MG63 (cell line): ENCODE measurements at regions not wholly inside any gene's neighbourhood (a gene's known extent, or its start where the extent isn't known, plus 50 kb on each side); places are given as distances from the start of the nearest gene placed in this dataset.
"Not testable (repeated sequence)": the region's sequence is repeated elsewhere in the genome, so short reads cannot be mapped to it uniquely, and the experiment has no call there.

Experiments used
- DNase-seq: peaks from one replicate; pipeline ENCODE4 v3.0.0-alpha.2; 2020
- H3K27me3 ChIP-seq: fragments of 250-450 bp; sonication (Bioruptor Pico); 2 replicates; pipeline ENCODE4 v1.5.1; 2020; ENCODE audit warnings: mild to moderate bottlenecking, moderate library complexity
- H3K36me3 ChIP-seq: fragments of 250-450 bp; sonication (Bioruptor Pico); 2 replicates; pipeline ENCODE4 v1.5.1; 2020; ENCODE audit warnings: mild to moderate bottlenecking, moderate library complexity
- H3K4me3 ChIP-seq: fragments of 250-450 bp; sonication (Bioruptor Pico); 2 replicates; pipeline ENCODE4 v1.5.1; 2020; ENCODE audit warnings: mild to moderate bottlenecking, moderate library complexity
- H3K9me3 ChIP-seq: fragments of 250-450 bp; sonication (Bioruptor Pico); 2 replicates; pipeline ENCODE4 v1.5.1; 2020; ENCODE audit warnings: mild to moderate bottlenecking, moderate library complexity

GRCh38 chr13:83825676-83826075 lies 56.6 kb downstream of the SLITRK1 start:
- Histone ChIP-seq H3K36me3 (no peaks in the 10 kb centered on the region), H3K27me3 (no peaks in the 10 kb centered on the region), H3K9me3 (no peaks in the 10 kb centered on the region), H3K4me3 (no peak overlapping the region)
- no peak for DNase-seq

GRCh38 chr13:83824560-83824959 lies 57.7 kb downstream of the SLITRK1 start:
- no peak for DNase-seq
- H3K4me3 ChIP-seq = no peak overlapping the region
- no peaks in the 10 kb centered on the region for H3K27me3 ChIP-seq
- H3K9me3 ChIP-seq = no peaks in the 10 kb centered on the region
- H3K36me3 ChIP-seq = no peaks in the 10 kb centered on the region

DNA sequence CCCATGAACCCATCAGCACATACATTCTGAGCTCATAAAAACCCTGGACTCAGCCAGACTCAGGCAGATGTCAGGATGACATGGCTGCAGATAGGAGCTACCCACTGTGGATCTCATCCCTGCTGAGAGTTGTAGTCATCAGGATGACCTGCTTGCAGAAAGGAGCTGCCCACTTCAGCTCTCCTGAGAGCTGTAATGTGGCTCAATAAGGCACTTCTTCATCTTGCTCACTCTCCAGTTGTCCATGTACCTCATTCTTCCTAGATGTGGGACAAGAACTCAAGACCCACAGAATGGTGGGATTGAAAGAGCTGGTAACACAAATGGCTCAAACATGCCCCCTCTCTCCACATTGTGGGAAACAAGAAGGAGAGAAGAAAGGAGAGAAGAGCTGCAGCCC lies 58.2 kb downstream of the SLITRK1 start:
- no peak overlapping the region for H3K4me3 ChIP-seq
- DNase-seq = no peak
- no peaks in the 10 kb centered on the region for H3K9me3 ChIP-seq
- no peaks in the 10 kb centered on the region for H3K36me3 ChIP-seq
- no peaks in the 10 kb centered on the region for H3K27me3 ChIP-seq

DNA sequence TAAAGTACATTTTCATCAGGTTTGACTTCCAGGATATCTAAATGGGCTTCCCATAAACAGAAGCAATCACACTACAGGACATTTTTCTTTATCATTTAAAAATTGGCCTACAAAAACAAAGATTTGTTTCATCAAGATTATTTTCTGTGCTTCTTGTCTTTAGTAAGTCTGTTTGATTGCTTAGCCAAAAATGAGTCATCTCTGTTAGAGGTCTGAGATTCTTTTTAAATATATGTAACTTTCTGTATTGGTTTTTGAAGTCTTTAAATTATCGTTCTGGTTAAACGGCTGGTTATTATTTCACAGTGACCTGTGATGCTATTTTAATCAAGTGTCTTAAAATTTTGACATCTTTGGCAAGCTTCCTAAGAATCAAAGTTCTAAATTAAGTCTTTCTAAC lies 62.7 kb downstream of the SLITRK1 start:
- no peak for DNase-seq
- no peaks in the 10 kb centered on the region for H3K9me3 ChIP-seq
- H3K4me3 ChIP-seq = no peak overlapping the region
- H3K27me3 ChIP-seq = no peaks in the 10 kb centered on the region
- no peaks in the 10 kb centered on the region for H3K36me3 ChIP-seq

- no peak for DNase-seq
- H3K9me3 ChIP-seq = no peaks in the 10 kb centered on the region
- no peak overlapping the region for H3K4me3 ChIP-seq
- no peaks in the 10 kb centered on the region for H3K27me3 ChIP-seq
- no peaks in the 10 kb centered on the region for H3K36me3 ChIP-seq
These were observed 63.1 kb downstream of the SLITRK1 start for GRCh38 chr13:83819156-83819555.

DNA sequence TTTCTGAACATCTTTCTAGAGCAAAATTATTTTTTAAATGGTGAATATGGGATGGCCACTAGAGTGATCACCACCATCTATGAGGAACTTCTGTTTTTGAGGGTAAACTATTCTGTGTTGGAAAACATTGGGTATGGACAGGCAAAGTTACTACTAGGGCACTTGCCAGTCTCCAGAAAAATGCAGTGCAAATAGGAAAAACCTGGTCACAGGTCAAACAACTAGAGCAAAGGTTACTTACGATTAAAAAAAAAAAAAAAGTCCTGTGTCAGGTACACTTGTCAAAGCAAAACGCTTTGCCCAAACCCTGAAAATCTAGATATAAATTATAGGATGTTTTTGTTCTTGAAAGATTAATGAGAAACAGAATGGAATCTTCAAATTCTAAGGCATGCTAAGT lies 66.2 kb downstream of the SLITRK1 start:
- Histone ChIP-seq H3K27me3 (no peaks in the 10 kb centered on the region), H3K4me3 (no peak overlapping the region), H3K36me3 (no peaks in the 10 kb centered on the region), H3K9me3 (no peaks in the 10 kb centered on the region)
- DNase-seq = no peak

- no peak for DNase-seq
- Histone ChIP-seq H3K9me3 (no peaks in the 10 kb centered on the region), H3K4me3 (no peak overlapping the region), H3K27me3 (no peaks in the 10 kb centered on the region), H3K36me3 (no peaks in the 10 kb centered on the region)
These were observed 66.7 kb downstream of the SLITRK1 start for GRCh38 chr13:83815598-83815997.

- no peak for DNase-seq
- no peak overlapping the region for H3K4me3 ChIP-seq
- H3K9me3 ChIP-seq = no peaks in the 10 kb centered on the region; the same call in 1 of the 2 replicates
- no peaks in the 10 kb centered on the region for H3K27me3 ChIP-seq
- no peaks in the 10 kb centered on the region for H3K36me3 ChIP-seq
These were observed 72.1 kb downstream of the SLITRK1 start for GRCh38 chr13:83810136-83810535.

DNA sequence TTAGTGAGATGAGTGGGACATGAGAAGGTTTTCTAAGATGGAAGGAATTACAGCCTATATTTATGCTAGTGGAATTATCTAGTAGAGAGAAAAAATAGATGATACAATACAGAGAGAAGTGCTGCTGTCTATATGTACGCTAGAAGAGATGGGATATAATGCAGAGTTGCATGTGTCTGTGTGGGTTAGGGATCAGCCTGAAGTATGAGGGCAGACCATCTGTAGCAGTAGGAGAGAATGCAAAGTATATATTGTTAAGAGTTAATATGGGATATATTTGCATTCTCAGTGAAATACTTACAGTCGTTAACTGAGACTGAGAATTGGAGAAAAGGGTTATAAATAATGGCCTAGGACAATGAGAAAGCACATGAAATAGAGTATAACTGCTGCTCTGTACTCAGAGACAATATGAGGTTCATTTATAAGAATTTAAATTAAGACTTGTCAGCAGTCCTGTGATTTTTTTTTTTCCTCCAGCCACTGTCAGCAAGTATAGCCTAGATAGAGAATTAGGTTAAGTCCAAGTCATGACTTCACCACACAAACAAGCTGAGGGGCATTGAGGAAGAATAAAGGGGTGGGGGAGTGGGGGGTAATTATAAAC lies 77.8 kb downstream of the SLITRK1 start:
- no peak for DNase-seq
- peaks cover 3% of the 10 kb centered on the region; the same call in 1 of the 2 replicates for H3K9me3 ChIP-seq
- H3K27me3 ChIP-seq = no peaks in the 10 kb centered on the region
- H3K4me3 ChIP-seq = no peak overlapping the region
- H3K36me3 ChIP-seq = no peaks in the 10 kb centered on the region

DNA sequence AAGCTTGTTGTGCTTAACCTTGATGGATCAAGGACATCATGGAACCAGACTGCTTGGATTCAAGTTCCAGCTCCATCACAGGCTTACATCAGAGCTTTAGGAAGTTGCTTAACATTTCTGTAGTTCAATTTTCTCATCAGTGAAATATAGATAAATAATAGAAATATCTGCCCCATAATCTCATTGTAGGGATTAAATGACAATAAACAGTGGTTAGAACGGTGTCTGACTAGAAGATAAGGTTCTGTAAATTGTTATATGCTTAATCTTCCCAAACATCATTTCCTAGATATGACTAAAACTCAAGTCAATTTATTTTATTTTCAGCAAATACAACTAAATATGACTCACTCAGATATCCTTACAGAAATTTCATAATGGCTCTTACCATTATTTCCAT lies 83.5 kb downstream of the SLITRK1 start:
- Histone ChIP-seq H3K36me3 (no peaks in the 10 kb centered on the region), H3K9me3 (0 out of 2 replicates have a peak, but pooled peaks cover 3% of the 10 kb centered on the region), H3K4me3 (no peak overlapping the region), H3K27me3 (no peaks in the 10 kb centered on the region)
- no peak for DNase-seq

- Histone ChIP-seq H3K36me3 (no peaks in the 10 kb centered on the region), H3K4me3 (no peak overlapping the region), H3K9me3 (0 out of 2 replicates have a peak, but pooled peaks cover 3% of the 10 kb centered on the region), H3K27me3 (no peaks in the 10 kb centered on the region)
- DNase-seq = no peak
These were observed 85.9 kb downstream of the SLITRK1 start for GRCh38 chr13:83796364-83796763.

GRCh38 chr13:83794583-83794982 lies 87.7 kb downstream of the SLITRK1 start:
- Histone ChIP-seq H3K36me3 (no peaks in the 10 kb centered on the region), H3K9me3 (no peaks in the 10 kb centered on the region), H3K27me3 (no peaks in the 10 kb centered on the region), H3K4me3 (no peak overlapping the region)
- DNase-seq = no peak

GRCh38 chr13:83780227-83780626 lies 102.0 kb downstream of the SLITRK1 start:
- Histone ChIP-seq H3K36me3 (no peaks in the 10 kb centered on the region), H3K4me3 (no peak overlapping the region), H3K9me3 (no peaks in the 10 kb centered on the region), H3K27me3 (no peaks in the 10 kb centered on the region)
- DNase-seq = no peak

DNA sequence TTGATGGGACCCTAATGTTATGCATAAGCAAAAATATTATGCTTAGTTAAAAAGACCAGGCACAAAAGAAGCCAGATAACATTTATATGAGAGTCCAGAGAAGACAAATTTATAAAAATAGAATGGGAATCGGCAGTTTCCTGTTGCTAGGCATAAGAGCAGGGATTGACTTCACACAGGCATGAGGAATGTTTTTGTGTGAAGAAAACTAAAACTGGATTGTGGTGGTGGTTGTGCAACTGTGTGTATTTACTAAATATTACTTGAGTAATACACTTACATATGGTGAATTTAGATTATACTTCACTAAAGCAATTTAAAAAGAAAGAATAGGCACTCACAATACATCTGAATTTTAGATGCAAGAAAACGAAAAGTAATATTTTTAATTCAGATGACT lies 108.3 kb downstream of the SLITRK1 start:
- Histone ChIP-seq H3K36me3 (no peaks in the 10 kb centered on the region), H3K27me3 (no peaks in the 10 kb centered on the region), H3K9me3 (no peaks in the 10 kb centered on the region), H3K4me3 (no peak overlapping the region)
- DNase-seq = no peak

GRCh38 chr13:83765796-83766195 lies 116.5 kb downstream of the SLITRK1 start:
- no peak overlapping the region for H3K4me3 ChIP-seq
- H3K36me3 ChIP-seq = no peaks in the 10 kb centered on the region
- no peaks in the 10 kb centered on the region for H3K27me3 ChIP-seq
- no peaks in the 10 kb centered on the region for H3K9me3 ChIP-seq
- no peak for DNase-seq

DNA sequence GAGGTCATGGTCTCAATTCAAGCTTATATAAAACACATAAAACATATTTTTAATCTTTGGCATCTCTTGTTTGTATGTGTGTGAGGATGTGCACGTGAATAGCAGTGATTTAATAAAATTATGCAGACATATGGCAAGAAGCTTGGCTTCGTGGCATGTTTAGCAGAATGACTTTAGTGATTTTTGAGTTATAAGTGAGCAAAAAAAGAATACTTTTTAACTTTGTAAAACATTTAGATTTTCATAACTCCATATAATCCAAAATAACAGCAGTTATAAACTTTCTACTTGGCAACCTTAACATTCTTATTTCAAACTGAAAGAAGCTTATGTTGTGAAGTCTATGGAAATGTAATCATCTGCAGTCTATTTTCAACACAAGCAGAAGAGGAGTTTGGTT lies 120.6 kb downstream of the SLITRK1 start:
- Histone ChIP-seq H3K9me3 (peaks cover 3% of the 10 kb centered on the region), H3K27me3 (no peaks in the 10 kb centered on the region), H3K4me3 (no peak overlapping the region), H3K36me3 (no peaks in the 10 kb centered on the region)
- DNase-seq = no peak

DNA sequence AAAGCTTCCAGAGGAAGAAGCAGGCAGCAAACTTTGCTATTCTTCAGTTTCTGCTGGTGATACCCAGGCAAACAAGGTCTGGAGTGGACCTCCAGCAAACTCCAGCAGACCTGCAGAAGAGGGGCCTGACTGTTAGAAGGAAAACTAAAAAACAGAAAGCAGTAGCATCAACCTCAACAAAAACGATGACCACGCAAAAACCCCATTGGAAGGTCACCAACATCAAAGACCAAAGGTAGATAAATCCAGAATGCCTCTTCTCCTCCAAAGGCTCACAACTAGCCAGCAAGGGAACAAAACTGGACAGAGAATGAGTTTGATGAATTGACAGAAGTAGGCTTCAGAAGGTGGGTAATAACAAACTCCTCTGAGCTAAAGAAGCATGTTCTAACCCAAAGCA lies 127.1 kb downstream of the SLITRK1 start:
- not testable (repeated sequence) for DNase-seq, H3K27me3 ChIP-seq, H3K36me3 ChIP-seq, H3K4me3 ChIP-seq
- peaks cover 11% of the 10 kb centered on the region for H3K9me3 ChIP-seq

GRCh38 chr13:83753912-83754624 lies 128.2 kb downstream of the SLITRK1 start:
- Histone ChIP-seq H3K27me3 (no peaks in the 10 kb centered on the region), H3K36me3 (no peaks in the 10 kb centered on the region), H3K4me3 (no peak overlapping the region), H3K9me3 (peaks cover 11% of the 10 kb centered on the region)
- DNase-seq = peak; percentile 21
